HG02884 (cell line): ENCODE measurements at regions not wholly inside any gene's neighbourhood (a gene's known extent, or its start where the extent isn't known, plus 50 kb on each side); places are given as distances from the start of the nearest gene placed in this dataset.

Experiments
- ATAC-seq: cut with Tn5 transposase; IDR thresholded peaks from one replicate; pipeline ENCODE4 v1.9.1; 2021; ENCODE audit warnings: mild to moderate bottlenecking, moderate library complexity; ENCODE audit not compliant: unreplicated experiment

DNA sequence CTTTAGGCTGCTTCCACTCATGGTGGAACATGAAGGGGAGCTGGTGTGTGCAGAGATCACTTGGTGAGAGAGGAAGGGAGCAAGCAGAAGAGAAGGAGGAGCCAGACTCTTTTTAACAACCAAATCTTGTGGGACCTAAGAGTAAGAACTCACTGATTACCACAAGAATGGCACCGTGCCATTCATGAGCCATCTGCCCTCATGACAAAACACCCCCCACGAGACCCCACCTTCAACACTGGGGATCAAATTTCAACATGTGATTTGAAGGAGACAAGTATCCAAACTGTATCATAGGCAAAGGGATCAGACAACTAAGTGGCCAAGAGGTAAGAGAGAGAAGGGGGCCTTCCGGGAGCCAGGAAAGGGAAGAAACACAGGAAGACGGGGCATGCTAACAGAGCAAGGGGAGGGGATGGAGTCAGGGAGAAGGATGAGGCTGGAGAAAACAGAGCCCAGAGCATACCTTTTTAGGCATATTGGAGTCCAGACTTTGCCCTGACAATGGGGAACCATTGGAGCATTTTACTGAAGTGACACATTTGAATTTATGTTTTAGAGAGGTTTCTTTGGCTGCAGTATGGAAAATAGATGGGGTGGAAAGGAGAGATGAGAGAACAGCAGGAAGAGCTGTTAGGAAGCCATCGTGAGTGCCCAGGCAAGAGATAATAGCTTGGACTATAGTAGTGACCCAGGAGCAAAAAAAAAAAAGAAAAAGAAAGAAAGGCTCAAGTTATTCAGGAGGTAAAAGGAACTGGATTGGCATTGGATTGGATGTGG is 204.4 kb upstream of the NUDT4 start:
- no peak for ATAC-seq

- no peak for ATAC-seq
These were observed 203.7 kb upstream of the NUDT4 start for GRCh38 chr12:93174048-93174447.

GRCh38 chr12:93174473-93174872 is 203.3 kb upstream of the NUDT4 start:
- no peak for ATAC-seq

DNA sequence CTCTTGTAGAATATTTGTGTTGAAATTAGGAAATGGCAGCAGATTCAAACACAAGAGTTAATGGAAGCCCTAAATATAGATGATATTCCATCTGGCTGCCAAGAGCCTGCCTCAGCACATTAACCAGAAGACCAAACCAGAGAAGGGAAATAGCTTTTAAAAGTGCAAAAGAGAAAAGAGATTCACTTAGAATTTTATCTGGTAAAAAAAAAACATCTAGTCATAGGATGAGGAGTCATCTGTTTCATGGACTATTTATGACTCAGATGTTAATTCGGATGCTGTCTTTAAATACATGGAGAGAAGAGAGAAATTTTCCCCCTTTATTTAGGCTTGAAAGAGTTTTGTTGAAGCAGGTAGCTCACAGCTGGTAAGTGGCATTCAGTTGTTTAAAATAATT is 201.6 kb upstream of the NUDT4 start:
- ATAC-seq = no peak

GRCh38 chr12:93176610-93177126 is 201.1 kb upstream of the NUDT4 start:
- no peak for ATAC-seq

DNA sequence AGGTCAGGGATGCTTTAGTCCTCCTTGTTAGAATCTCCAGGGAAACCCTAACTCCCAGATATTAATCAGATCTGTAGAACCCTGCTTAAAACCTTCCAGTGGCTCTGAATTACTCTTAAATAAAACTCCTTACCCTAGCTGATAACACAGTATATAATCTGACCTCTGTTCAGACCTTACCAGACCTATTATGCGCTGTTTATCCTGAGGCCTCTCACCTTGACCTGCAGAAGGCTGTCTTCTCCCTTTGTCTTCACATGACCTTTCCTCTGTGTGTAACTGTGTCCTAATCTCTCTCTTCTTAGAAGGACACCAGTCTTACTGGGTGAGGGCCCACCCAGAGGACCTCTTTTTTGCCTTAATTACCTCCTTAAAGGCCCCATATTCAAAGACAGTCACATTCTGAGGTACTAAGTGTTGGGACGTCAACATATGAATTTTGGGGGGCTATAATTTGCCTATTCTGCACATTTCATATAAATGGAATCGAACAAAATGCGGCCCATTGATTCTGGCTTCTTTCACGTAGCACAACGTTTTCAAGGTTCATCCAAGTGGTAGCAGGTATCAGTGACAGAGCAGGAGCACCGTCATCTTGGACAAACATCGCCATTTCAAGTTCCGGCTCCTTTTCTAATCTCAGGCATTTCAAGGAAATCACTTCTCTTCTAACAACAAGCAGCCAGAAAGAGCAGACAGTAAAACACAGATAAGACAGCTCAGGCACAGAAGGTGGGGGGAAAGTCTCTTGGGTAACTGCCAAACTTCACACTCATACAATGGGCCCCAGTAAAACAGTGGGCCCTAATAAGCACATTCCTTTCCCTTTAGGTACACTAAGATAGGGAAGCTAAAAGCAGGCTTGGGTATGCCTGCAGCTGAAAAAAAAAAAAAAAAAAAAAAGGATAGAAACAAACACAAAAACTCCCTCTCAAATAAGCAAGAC is 200.2 kb upstream of the NUDT4 start:
- ATAC-seq = no peak

- no peak for ATAC-seq
These were observed 199.4 kb upstream of the NUDT4 start for GRCh38 chr12:93178154-93178878.

DNA sequence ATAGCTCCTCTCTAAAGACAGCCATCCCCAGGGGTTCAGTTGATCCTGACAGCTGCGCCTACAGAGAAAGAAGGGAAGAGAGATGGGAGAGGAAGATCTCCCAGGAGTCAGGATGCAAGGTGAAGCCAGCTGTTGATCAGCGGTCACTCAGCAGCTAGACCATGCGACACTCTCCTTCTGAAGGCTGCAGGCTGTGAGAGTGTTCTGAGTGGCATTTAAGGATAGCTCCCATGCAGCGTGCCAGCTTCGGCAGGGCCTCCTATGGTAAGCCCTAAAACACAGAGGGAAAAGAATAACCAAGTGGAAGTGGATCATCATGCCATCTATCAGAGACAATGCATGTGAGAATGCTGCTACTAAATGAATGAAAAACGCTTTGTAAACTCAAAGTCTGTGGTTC is 197.9 kb upstream of the NUDT4 start:
- no peak for ATAC-seq

GRCh38 chr12:93180566-93180965 is 197.2 kb upstream of the NUDT4 start:
- no peak for ATAC-seq

GRCh38 chr12:93181409-93181965 is 196.2 kb upstream of the NUDT4 start:
- ATAC-seq = no peak

GRCh38 chr12:93183940-93184671 is 193.6 kb upstream of the NUDT4 start:
- peak; percentile 66 for ATAC-seq

GRCh38 chr12:93184672-93185368 is 192.9 kb upstream of the NUDT4 start:
- ATAC-seq = no peak

DNA sequence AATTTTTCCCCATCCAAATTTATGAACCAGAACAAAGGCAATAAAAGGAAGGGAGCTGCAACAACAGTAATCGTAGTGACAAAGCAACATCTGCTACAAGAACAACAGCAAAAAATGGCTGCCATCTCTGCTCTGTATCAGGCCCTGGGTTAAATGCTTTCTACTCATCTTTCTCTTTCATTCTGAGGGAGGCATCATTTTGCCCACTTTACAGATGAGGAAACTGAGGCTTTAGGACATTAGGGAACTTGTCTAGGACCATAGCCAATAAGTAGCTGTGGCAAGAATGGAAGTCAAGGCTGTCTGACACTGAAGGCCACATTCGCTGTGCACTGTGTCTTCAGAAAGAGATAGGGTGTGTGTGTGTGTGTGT is 192.4 kb upstream of the NUDT4 start:
- ATAC-seq = no peak

GRCh38 chr12:93186131-93186530 is 191.6 kb upstream of the NUDT4 start:
- ATAC-seq = no peak

GRCh38 chr12:93186621-93187020 is 191.1 kb upstream of the NUDT4 start:
- no peak for ATAC-seq

DNA sequence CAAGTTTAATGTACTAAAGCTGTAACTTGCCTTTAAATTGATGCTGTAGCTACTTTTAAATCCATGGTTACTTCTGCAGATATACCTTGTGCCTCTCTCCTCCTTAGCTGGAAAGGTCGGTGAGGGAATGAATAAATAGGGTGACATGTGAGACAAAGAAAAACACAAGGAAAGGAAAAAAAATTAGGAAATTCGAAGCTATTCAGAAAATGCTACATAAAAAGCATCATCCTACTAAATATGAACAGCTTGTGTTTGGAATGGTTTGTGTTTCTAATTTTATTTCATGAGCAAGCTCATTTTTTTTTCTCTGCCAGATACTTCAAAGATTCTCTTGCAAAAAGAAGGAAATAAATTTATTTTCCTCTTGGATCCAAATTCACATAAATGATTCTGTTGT is 186.3 kb upstream of the NUDT4 start:
- no peak for ATAC-seq

DNA sequence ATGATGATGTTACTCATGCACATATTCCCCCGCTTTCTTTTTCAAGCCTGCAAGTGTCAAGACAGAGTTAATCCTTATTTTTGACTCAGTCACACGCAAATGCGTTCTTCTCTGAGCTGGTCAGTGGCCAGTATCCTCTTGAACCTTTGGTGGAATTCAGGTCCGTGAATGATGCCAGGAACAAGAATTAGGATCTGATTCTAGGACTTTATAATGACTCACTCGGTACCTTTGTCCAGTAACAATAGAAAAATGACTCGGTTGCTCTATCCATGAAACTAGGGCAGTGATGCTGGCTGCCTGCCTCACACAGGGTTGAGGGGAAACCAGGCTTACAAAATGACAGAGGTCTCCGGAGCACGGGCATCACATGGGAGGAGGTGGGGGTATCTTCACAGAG is 185.8 kb upstream of the NUDT4 start:
- ATAC-seq = no peak

GRCh38 chr12:93192878-93193277 is 184.8 kb upstream of the NUDT4 start:
- ATAC-seq = no peak

- no peak for ATAC-seq
These were observed 182.2 kb upstream of the NUDT4 start for GRCh38 chr12:93195511-93195910.
